Body of pancreas (tissue), 4 donors: ENCODE measurements at regions not wholly inside any gene's neighbourhood (a gene's known extent, or its start where the extent isn't known, plus 50 kb on each side); places are given as distances from the start of the nearest gene placed in this dataset.

Experiments
- ATAC-seq: fragments of 150-250 bp; one replicate; pipeline ENCODE4 v1.9.1; 2016
- DNase-seq, 4 donors: peaks; one replicate each; pipeline ENCODE4 v3.0.0-alpha.2; 2019
- H3K27ac ChIP-seq, 4 donors: fragments of 200-600 bp; sonication (generic); 1 replicate in 3 of 4; 2 replicates in 1 of 4; pipeline versions ENCODE4 v1.5.1 to v1.6.1; 2016 to 2019; ENCODE audit warnings: mild to moderate bottlenecking in 1 of 4, mixed read lengths in 1 of 4, moderate library complexity in 1 of 4
- H3K27me3 ChIP-seq, 2 donors: fragments of 200-600 bp; sonication (generic); one replicate each; pipeline ENCODE4 v1.6.0; 2016; ENCODE audit warnings: mild to moderate bottlenecking in 1 of 2
- H3K36me3 ChIP-seq, 2 donors: fragments of 200-600 bp; sonication (generic); replicated peaks in 1 of 2; 2 replicates each; pipeline ENCODE4 v1.5.1; 2016; ENCODE audit warnings: low read depth in 2 of 2; ENCODE audit not compliant: insufficient read depth in 1 of 2
- H3K4me1 ChIP-seq: fragments of 200-600 bp; sonication (generic); one replicate; pipeline ENCODE4 v1.6.0; 2016
- H3K4me3 ChIP-seq, 2 donors: fragments of 200-600 bp; sonication (generic); 1 replicate in 1 of 2; 2 replicates in 1 of 2; pipeline ENCODE4 v1.5.1; 2016 to 2019
- H3K9me3 ChIP-seq, 3 donors: fragments of 200-600 bp; sonication (generic); 1 replicate in 2 of 3; 2 replicates in 1 of 3; pipeline ENCODE4 v1.5.1; 2016
- CTCF ChIP-seq, 7 experiments: fragments of 450-650 bp in 4 of 7; fragments of 200-600 bp in 3 of 7; sonication (generic) in 3 of 7; IDR thresholded peaks; one replicate each; pipeline ENCODE4 v1.5.1; 2016 to 2019; ENCODE audit warnings: antibody characterized with exemption in 7 of 7
- POLR2A ChIP-seq, 3 donors: fragments of 450-650 bp; IDR thresholded peaks; one replicate each; pipeline ENCODE4 v1.6.1; 2016; ENCODE audit warnings: antibody characterized with exemption in 3 of 3, mild to moderate bottlenecking in 2 of 3
- WGBS, 2 donors: methylation state at CpG; one replicate each; pipeline ENCODE4 v1.1.5; 2017; 5-methylcytosine and 5-hydroxymethylcytosine counted together
- intact Hi-C: fragments of 100-400 bp; cut with DNase I; formaldehyde crosslinking; loops from one replicate; pipeline ENCODE4 v1.15.1; 2023

GRCh38 chr1:36658838-36659237, 176.1 kb upstream of the CSF3R start:
- TF ChIP-seq CTCF (IDR thresholded peaks at IDR 0.05) (no peak), POLR2A (IDR thresholded peaks at IDR 0.05) (no peak)
- intact Hi-C loops: no loop called here
- Histone ChIP-seq H3K9me3 (no peaks in the 10 kb centered on the region), H3K27me3 (no peaks in the 10 kb centered on the region), H3K36me3 (no peaks in the 10 kb centered on the region), H3K4me3 (no peak overlapping the region), H3K4me1 (no peaks in the 10 kb centered on the region), H3K27ac (no peak overlapping the region)
- ATAC-seq: no peak
- DNase-seq: no peak
- 43 to 74% methylated on average over 2 to 3 of the region's 3 CpGs for WGBS, 2 donors

GRCh38 chr1:36657826-36658225, 175.1 kb upstream of the CSF3R start:
- no peaks in the 10 kb centered on the region for H3K4me1 ChIP-seq
- no peak for ATAC-seq
- no peak for DNase-seq
- no peak for TF ChIP-seq CTCF (IDR thresholded peaks at IDR 0.05)
- no peak for TF ChIP-seq POLR2A (IDR thresholded peaks at IDR 0.05)
- intact Hi-C loops: no loop called here
- no peaks in the 10 kb centered on the region for H3K27me3 ChIP-seq
- no peak overlapping the region for H3K27ac ChIP-seq
- H3K36me3 ChIP-seq: no peaks in the 10 kb centered on the region
- no peaks in the 10 kb centered on the region for H3K9me3 ChIP-seq
- 61 to 73% methylated on average over 6 of the region's 6 CpGs for WGBS, 2 donors
- H3K4me3 ChIP-seq: no peak overlapping the region

- no peak for ATAC-seq
- intact Hi-C loops: no loop called here
- Histone ChIP-seq H3K36me3 (no peaks in the 10 kb centered on the region), H3K4me1 (no peaks in the 10 kb centered on the region), H3K27me3 (no peaks in the 10 kb centered on the region), H3K4me3 (no peak overlapping the region), H3K9me3 (no peaks in the 10 kb centered on the region), H3K27ac (no peak overlapping the region)
- DNase-seq: no peak
- no peak for TF ChIP-seq POLR2A (IDR thresholded peaks at IDR 0.05)
- TF ChIP-seq CTCF (IDR thresholded peaks at IDR 0.05): no peak
These were observed 174.1 kb upstream of the CSF3R start for GRCh38 chr1:36656838-36657237.

- no peak overlapping the region for H3K4me3 ChIP-seq
- 68 to 80% methylated on average over 1 to 2 of the region's 2 CpGs for WGBS, 2 donors
- no peaks in the 10 kb centered on the region for H3K36me3 ChIP-seq
- DNase-seq (no peak), ATAC-seq (no peak)
- TF ChIP-seq POLR2A (IDR thresholded peaks at IDR 0.05): no peak
- TF ChIP-seq CTCF (IDR thresholded peaks at IDR 0.05): no peak
- H3K9me3 ChIP-seq: no peaks in the 10 kb centered on the region
- intact Hi-C loops: no loop called here
- no peak overlapping the region for H3K27ac ChIP-seq
- H3K4me1 ChIP-seq: no peaks in the 10 kb centered on the region
- H3K27me3 ChIP-seq: no peaks in the 10 kb centered on the region
These were observed 173.6 kb upstream of the CSF3R start for GRCh38 chr1:36656271-36656670.

- no peak overlapping the region for H3K27ac ChIP-seq
- H3K9me3 ChIP-seq: no peaks in the 10 kb centered on the region
- H3K4me1 ChIP-seq: no peaks in the 10 kb centered on the region
- DNase-seq: no peak
- H3K27me3 ChIP-seq: no peaks in the 10 kb centered on the region
- intact Hi-C loops: no loop called here
- H3K36me3 ChIP-seq: no peaks in the 10 kb centered on the region
- TF ChIP-seq POLR2A (IDR thresholded peaks at IDR 0.05) (no peak), CTCF (IDR thresholded peaks at IDR 0.05) (no peak)
- H3K4me3 ChIP-seq: no peak overlapping the region
- 67 to 68% methylated on average over 4 of the region's 4 CpGs for WGBS, 2 donors
- no peak for ATAC-seq
These were observed 171.9 kb upstream of the CSF3R start for GRCh38 chr1:36654586-36654985.
